OCI-LY1 (cell line): ENCODE measurements at regions not wholly inside any gene's neighbourhood (a gene's known extent, or its start where the extent isn't known, plus 50 kb on each side); places are given as distances from the start of the nearest gene placed in this dataset.

Source experiments
- CTCF ChIP-seq: fragments of 200-600 bp; sonication (generic), shearing (Covaris generic); IDR thresholded peaks from 2 replicates; pipeline ENCODE4 v1.5.1; 2017; ENCODE audit warnings: mild to moderate bottlenecking, antibody characterized with exemption, low read length, moderate library complexity, mixed read lengths
- EZH2 ChIP-seq: fragments of 200-600 bp; sonication (generic), shearing (Covaris generic); IDR thresholded peaks from 2 replicates; pipeline ENCODE4 v1.8.0; 2017; ENCODE audit warnings: borderline replicate concordance, mixed run types, mild to moderate bottlenecking, antibody characterized with exemption, low read length, moderate library complexity, mixed read lengths

- no peak for TF ChIP-seq CTCF
- no peak for TF ChIP-seq EZH2
Measured at GRCh38 chr13:42454749-42455148, 119.2 kb upstream of the TNFSF11 start.
